ENCODE measurements at regions not wholly inside any gene's neighbourhood (a gene's known extent, or its start where the extent isn't known, plus 50 kb on each side); places are given as distances from the start of the nearest gene placed in this dataset.

- ATAC-seq = no peak
- no peak for DNase-seq
Measured at GRCh38 chr7:108697254-108697653, 127.6 kb downstream of the DNAJB9 start.

GRCh38 chr7:108711611-108712010 lies 141.9 kb downstream of the DNAJB9 start:
- ATAC-seq = no peak
- no peak for DNase-seq

GRCh38 chr7:108716783-108717182 lies 147.1 kb downstream of the DNAJB9 start:
- DNase-seq = no peak

GRCh38 chr7:108717781-108718180 lies 148.1 kb downstream of the DNAJB9 start:
- ATAC-seq (no peak), DNase-seq (no peak)

More at GRCh38 chr7:108716783-108717182, 147.1 kb downstream of the DNAJB9 start:
- no peak for ATAC-seq

- DNase-seq = no peak
- ATAC-seq = no peak
Measured at GRCh38 chr7:108719631-108720030, 150.0 kb downstream of the DNAJB9 start.

- ATAC-seq (no peak), DNase-seq (no peak)
Measured at GRCh38 chr7:108722561-108722960, 152.9 kb downstream of the DNAJB9 start.

- DNase-seq = no peak
- ATAC-seq = no peak
Measured at GRCh38 chr7:108723381-108723814, 153.7 kb downstream of the DNAJB9 start.

- ATAC-seq (no peak), DNase-seq (no peak)
Measured at GRCh38 chr7:108724251-108725100, 154.8 kb downstream of the DNAJB9 start.

GRCh38 chr7:108735814-108736213 lies 166.1 kb downstream of the DNAJB9 start:
- ATAC-seq (no peak), DNase-seq (no peak)

GRCh38 chr7:108736221-108736891 lies 166.7 kb downstream of the DNAJB9 start:
- DNase-seq = no peak
- no peak for ATAC-seq

- DNase-seq (no peak), ATAC-seq (no peak)
Measured at GRCh38 chr7:108770981-108771745, 201.5 kb downstream of the DNAJB9 start.

- ATAC-seq (no peak), DNase-seq (no peak)
Measured at GRCh38 chr7:108771853-108772252, 202.2 kb downstream of the DNAJB9 start.

GRCh38 chr7:108777966-108778365 lies 208.3 kb downstream of the DNAJB9 start:
- no peak for DNase-seq
- no peak for ATAC-seq

- ATAC-seq = no peak
- DNase-seq = no peak
Measured at GRCh38 chr7:108789451-108789850, 219.8 kb downstream of the DNAJB9 start.

- DNase-seq (no peak), ATAC-seq (no peak)
Measured at GRCh38 chr7:108794466-108794865, 224.8 kb downstream of the DNAJB9 start.

GRCh38 chr7:108802650-108803049 lies 233.0 kb downstream of the DNAJB9 start:
- DNase-seq (no peak), ATAC-seq (no peak)

GRCh38 chr7:108805808-108806397 lies 236.2 kb downstream of the DNAJB9 start:
- no peak for ATAC-seq

GRCh38 chr7:108808549-108809266 lies 239.0 kb downstream of the DNAJB9 start:
- ATAC-seq = no peak
- DNase-seq = no peak

More at GRCh38 chr7:108805808-108806397, 236.2 kb downstream of the DNAJB9 start:
- no peak for DNase-seq

GRCh38 chr7:108809356-108809755 lies 239.7 kb downstream of the DNAJB9 start:
- DNase-seq (no peak), ATAC-seq (no peak)

- ATAC-seq = no peak
Measured at GRCh38 chr7:108810756-108811385, 241.2 kb downstream of the DNAJB9 start.

More at GRCh38 chr7:108810756-108811385, 241.2 kb downstream of the DNAJB9 start:
- DNase-seq = no peak

All from stimulated activated naive CD8-positive, alpha-beta T cell treated with anti-CD3 and anti-CD28 coated beads, Interleukin-15, Interleukin-2, amounts not matched to agents 100 U/mL and 50 U/mL, for 24 hours (primary cell).